Breast epithelium (tissue), 3 donors: ENCODE measurements at regions not wholly inside any gene's neighbourhood (a gene's known extent, or its start where the extent isn't known, plus 50 kb on each side); places are given as distances from the start of the nearest gene placed in this dataset.

ENCODE experiments used
- POLR2AphosphoS5 ChIP-seq, 3 donors: sonication (generic); formaldehyde crosslinking; IDR thresholded peaks; one replicate each; pipeline ENCODE4 v1.6.1; 2017; ENCODE audit warnings: antibody characterized with exemption in 3 of 3
- TF ChIP-seq, protein P1 (sequence below), 3 donors: fragments of 450-650 bp; IDR thresholded peaks; one replicate each; pipeline ENCODE4 v1.5.1; 2016 to 2017; ENCODE audit warnings: antibody characterized with exemption in 3 of 3, mild to moderate bottlenecking in 3 of 3, moderate library complexity in 3 of 3

DNA sequence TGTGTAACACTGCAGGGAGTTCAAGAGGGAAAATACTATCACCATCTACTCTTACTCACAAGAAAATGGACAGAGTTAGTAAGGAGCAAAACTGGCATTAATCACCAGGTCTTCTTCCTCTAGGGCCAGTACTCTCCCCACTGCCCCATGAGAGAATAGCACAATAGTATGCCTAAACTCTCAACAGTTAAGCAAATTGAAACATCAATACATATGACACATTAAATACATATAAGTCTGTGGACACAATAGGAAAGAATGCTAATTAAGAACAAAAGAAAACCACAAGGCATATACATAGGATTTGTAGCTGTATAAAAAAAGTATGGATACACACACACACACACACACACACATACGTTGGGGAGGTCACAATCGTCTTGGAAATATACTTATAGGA is 197.9 kb upstream of the BDNF start:
- TF ChIP-seq, protein P1, sequence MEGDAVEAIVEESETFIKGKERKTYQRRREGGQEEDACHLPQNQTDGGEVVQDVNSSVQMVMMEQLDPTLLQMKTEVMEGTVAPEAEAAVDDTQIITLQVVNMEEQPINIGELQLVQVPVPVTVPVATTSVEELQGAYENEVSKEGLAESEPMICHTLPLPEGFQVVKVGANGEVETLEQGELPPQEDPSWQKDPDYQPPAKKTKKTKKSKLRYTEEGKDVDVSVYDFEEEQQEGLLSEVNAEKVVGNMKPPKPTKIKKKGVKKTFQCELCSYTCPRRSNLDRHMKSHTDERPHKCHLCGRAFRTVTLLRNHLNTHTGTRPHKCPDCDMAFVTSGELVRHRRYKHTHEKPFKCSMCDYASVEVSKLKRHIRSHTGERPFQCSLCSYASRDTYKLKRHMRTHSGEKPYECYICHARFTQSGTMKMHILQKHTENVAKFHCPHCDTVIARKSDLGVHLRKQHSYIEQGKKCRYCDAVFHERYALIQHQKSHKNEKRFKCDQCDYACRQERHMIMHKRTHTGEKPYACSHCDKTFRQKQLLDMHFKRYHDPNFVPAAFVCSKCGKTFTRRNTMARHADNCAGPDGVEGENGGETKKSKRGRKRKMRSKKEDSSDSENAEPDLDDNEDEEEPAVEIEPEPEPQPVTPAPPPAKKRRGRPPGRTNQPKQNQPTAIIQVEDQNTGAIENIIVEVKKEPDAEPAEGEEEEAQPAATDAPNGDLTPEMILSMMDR (IDR thresholded peaks at IDR 0.05): no peak
- no peak for TF ChIP-seq POLR2AphosphoS5 (IDR thresholded peaks at IDR 0.05)
